Neural cell (in vitro differentiated cells): ENCODE measurements at regions not wholly inside any gene's neighbourhood (a gene's known extent, or its start where the extent isn't known, plus 50 kb on each side); places are given as distances from the start of the nearest gene placed in this dataset.

Experiments used
- H2AFZ ChIP-seq: fragments of 200-600, 300-800 bp; sonication (generic), shearing (Covaris generic); 2 replicates; pipeline ENCODE4 v1.6.0; 2014; ENCODE audit warnings: low read depth, mild to moderate bottlenecking, antibody characterized with exemption, low read length, moderate library complexity
- H3F3A ChIP-seq: fragments of 200-600 bp; shearing (Covaris generic); 2 replicates; pipeline ENCODE4 v1.6.1; 2016; ENCODE audit warnings: mild to moderate bottlenecking, moderate library complexity, mixed read lengths, antibody characterized with exemption, low read length; ENCODE audit not compliant: insufficient read depth, poor library complexity, severe bottlenecking
- H3K27ac ChIP-seq: fragments of 200-600, 300-800 bp; sonication (generic), shearing (Covaris generic); 2 replicates; pipeline ENCODE4 v1.5.1; 2014; ENCODE audit warnings: mild to moderate bottlenecking, low read length, moderate library complexity
- H3K27me3 ChIP-seq: fragments of 300-800, 200-600 bp; sonication (generic), shearing (Covaris generic); 2 replicates; pipeline ENCODE4 v1.6.0; 2014; ENCODE audit warnings: mild to moderate bottlenecking, low read depth, low read length, moderate library complexity; ENCODE audit not compliant: insufficient read depth
- H3K36me3 ChIP-seq: fragments of 300-800, 200-600 bp; sonication (generic), shearing (Covaris generic); 2 replicates; pipeline ENCODE4 v1.5.1; 2014; ENCODE audit warnings: mild to moderate bottlenecking, antibody characterized with exemption, low read length, moderate library complexity; ENCODE audit not compliant: insufficient read depth
- H3K4me2 ChIP-seq: fragments of 300-800, 200-600 bp; sonication (generic), shearing (Covaris generic); 2 replicates; pipeline ENCODE4 v1.6.0; 2014; ENCODE audit warnings: mild to moderate bottlenecking, low read length
- H3K4me3 ChIP-seq: fragments of 300-800, 200-600 bp; sonication (generic), shearing (Covaris generic); 2 replicates; pipeline ENCODE4 v1.5.1; 2014; ENCODE audit warnings: mild to moderate bottlenecking, low read length, moderate library complexity
- H3K79me2 ChIP-seq: fragments of 200-600 bp; shearing (Covaris generic); replicated peaks from 2 replicates; pipeline ENCODE4 v1.6.0; 2014; ENCODE audit warnings: mild to moderate bottlenecking, low read length, moderate library complexity; ENCODE audit not compliant: insufficient read depth
- H3K9ac ChIP-seq: fragments of 300-800, 200-600 bp; sonication (generic), shearing (Covaris generic); 2 replicates; pipeline ENCODE4 v1.6.1; 2016; ENCODE audit warnings: mild to moderate bottlenecking, low read length, mixed read lengths
- H3K9me2 ChIP-seq: fragments of 200-600 bp; shearing (Covaris generic); 2 replicates; pipeline ENCODE4 v1.6.1; 2016; ENCODE audit warnings: mild to moderate bottlenecking, low read length, mixed read lengths; ENCODE audit not compliant: insufficient read depth
- H3K9me3 ChIP-seq: fragments of 200-600, 300-800 bp; sonication (generic), shearing (Covaris generic); 2 replicates; pipeline ENCODE4 v1.6.1; 2016; ENCODE audit warnings: mild to moderate bottlenecking, mixed run types, low read length, moderate library complexity, mixed read lengths
- H4K20me1 ChIP-seq: fragments of 200-600 bp; shearing (Covaris generic); 2 replicates; pipeline ENCODE4 v1.6.1; 2016; ENCODE audit warnings: mild to moderate bottlenecking, mixed run types; ENCODE audit not compliant: insufficient read depth
- EP300 ChIP-seq: fragments of 450-650 bp; conservative IDR thresholded peaks from 2 replicates; pipeline ENCODE4 v1.6.1; 2014; ENCODE audit warnings: antibody characterized with exemption, mild to moderate bottlenecking, moderate library complexity; ENCODE audit not compliant: poor library complexity, severe bottlenecking
- EZH2 ChIP-seq: fragments of 200-600, 300-800 bp; shearing (Covaris generic), sonication (generic); IDR thresholded peaks from 2 replicates; pipeline ENCODE4 v1.6.1; 2014; ENCODE audit warnings: antibody characterized with exemption, low read length, borderline replicate concordance, mild to moderate bottlenecking; ENCODE audit not compliant: insufficient read depth, poor library complexity, severe bottlenecking
- MXI1 ChIP-seq: fragments of 450-650 bp; conservative IDR thresholded peaks from 2 replicates; pipeline ENCODE4 v1.6.1; 2014; ENCODE audit warnings: antibody characterized with exemption, mild to moderate bottlenecking; ENCODE audit not compliant: poor library complexity, severe bottlenecking
- POLR2AphosphoS5 ChIP-seq: IDR thresholded peaks from 2 replicates; pipeline ENCODE4 v1.6.1; 2012
- RAD21 ChIP-seq: fragments of 450-650 bp; conservative IDR thresholded peaks from 2 replicates; pipeline ENCODE4 v1.6.1; 2014; ENCODE audit warnings: antibody characterized with exemption, mild to moderate bottlenecking, moderate library complexity
- REST ChIP-seq: IDR thresholded peaks from 2 replicates; pipeline ENCODE4 v1.6.1; 2012; ENCODE audit warnings: borderline replicate concordance
- SMC3 ChIP-seq: fragments of 450-650 bp; conservative IDR thresholded peaks from 2 replicates; pipeline ENCODE4 v1.6.1; 2014; ENCODE audit warnings: antibody characterized with exemption, mild to moderate bottlenecking, moderate library complexity; ENCODE audit not compliant: poor library complexity
- TAF1 ChIP-seq: IDR thresholded peaks from 2 replicates; pipeline ENCODE4 v1.6.1; 2012; ENCODE audit warnings: low read depth
- TF ChIP-seq, protein P1 (sequence below): fragments of 450-650 bp; IDR thresholded peaks from 2 replicates; pipeline ENCODE4 v1.5.1; 2014; ENCODE audit warnings: antibody characterized with exemption, mild to moderate bottlenecking, moderate library complexity; ENCODE audit not compliant: poor library complexity, severe bottlenecking

DNA sequence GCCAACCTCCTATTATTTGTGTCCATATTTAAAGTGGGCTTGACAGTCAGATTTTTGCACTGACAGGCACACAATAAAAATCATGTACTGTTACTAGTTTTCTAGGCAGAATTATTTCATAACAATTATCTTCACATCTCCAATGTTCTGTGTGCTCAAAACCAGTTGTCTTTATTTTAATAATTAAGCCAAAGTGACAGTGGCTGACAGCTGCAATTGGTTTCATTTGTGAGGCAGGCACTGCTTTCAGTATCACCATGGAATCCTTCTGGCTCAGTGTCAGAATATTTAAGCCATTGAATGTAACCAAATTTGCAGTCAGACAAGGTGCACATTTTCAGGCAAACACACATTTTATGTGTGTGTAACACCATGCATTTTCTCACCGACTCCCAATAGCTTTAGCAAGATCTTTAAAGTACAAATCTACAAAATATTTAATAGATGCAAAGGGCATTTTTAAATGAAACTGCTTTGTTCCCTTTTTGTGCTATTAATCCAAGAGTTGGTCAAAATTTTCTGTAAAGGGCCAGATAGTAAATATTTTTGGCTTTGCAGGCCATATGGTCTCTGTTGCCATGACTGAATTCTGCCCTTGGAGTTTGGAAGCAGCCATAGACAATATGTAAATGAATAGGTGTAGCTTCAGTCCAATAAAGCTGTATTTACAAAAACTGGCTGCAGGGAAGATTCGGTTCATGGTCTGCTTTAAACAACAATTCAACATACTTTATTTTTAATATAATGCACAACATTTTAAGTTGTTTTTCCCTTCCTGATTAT is 486.0 kb downstream of the KCNJ2 start:
- Histone ChIP-seq H4K20me1 (no peaks in the 10 kb centered on the region), H3F3A (no peaks in the 10 kb centered on the region), H3K9me3 (no peaks in the 10 kb centered on the region), H3K9ac (no peak overlapping the region), H3K27me3 (no peaks in the 10 kb centered on the region), H3K27ac (peak overlapping the region; percentile 19), H3K4me2 (peak overlapping the region; percentile 6), H2AFZ (no peak overlapping the region), H3K79me2 (no peaks in the 10 kb centered on the region), H3K36me3 (no peaks in the 10 kb centered on the region), H3K4me3 (peak overlapping the region; percentile 11), H3K9me2 (no peaks in the 10 kb centered on the region)
- TF ChIP-seq REST (no peak), EZH2 (no peak), RAD21 (no peak), TAF1 (no peak), POLR2AphosphoS5 (peak; percentile 41), EP300 (peak; percentile 73), MXI1 (no peak), SMC3 (no peak)
- TF ChIP-seq, protein P1, sequence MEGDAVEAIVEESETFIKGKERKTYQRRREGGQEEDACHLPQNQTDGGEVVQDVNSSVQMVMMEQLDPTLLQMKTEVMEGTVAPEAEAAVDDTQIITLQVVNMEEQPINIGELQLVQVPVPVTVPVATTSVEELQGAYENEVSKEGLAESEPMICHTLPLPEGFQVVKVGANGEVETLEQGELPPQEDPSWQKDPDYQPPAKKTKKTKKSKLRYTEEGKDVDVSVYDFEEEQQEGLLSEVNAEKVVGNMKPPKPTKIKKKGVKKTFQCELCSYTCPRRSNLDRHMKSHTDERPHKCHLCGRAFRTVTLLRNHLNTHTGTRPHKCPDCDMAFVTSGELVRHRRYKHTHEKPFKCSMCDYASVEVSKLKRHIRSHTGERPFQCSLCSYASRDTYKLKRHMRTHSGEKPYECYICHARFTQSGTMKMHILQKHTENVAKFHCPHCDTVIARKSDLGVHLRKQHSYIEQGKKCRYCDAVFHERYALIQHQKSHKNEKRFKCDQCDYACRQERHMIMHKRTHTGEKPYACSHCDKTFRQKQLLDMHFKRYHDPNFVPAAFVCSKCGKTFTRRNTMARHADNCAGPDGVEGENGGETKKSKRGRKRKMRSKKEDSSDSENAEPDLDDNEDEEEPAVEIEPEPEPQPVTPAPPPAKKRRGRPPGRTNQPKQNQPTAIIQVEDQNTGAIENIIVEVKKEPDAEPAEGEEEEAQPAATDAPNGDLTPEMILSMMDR: no peak

GRCh38 chr17:70658317-70658716 is 489.0 kb downstream of the KCNJ2 start:
- Histone ChIP-seq H4K20me1 (no peaks in the 10 kb centered on the region), H3K9ac (no peak overlapping the region), H3K79me2 (no peaks in the 10 kb centered on the region), H3K27me3 (no peaks in the 10 kb centered on the region), H3K9me3 (no peaks in the 10 kb centered on the region), H2AFZ (no peak overlapping the region), H3K4me3 (no peak overlapping the region), H3K9me2 (no peaks in the 10 kb centered on the region), H3F3A (no peaks in the 10 kb centered on the region), H3K27ac (no peak overlapping the region), H3K36me3 (no peaks in the 10 kb centered on the region), H3K4me2 (no peak overlapping the region)
- no peak for TF ChIP-seq EP300
